ENCODE measurements at regions not wholly inside any gene's neighbourhood (a gene's known extent, or its start where the extent isn't known, plus 50 kb on each side); places are given as distances from the start of the nearest gene placed in this dataset.

DNA sequence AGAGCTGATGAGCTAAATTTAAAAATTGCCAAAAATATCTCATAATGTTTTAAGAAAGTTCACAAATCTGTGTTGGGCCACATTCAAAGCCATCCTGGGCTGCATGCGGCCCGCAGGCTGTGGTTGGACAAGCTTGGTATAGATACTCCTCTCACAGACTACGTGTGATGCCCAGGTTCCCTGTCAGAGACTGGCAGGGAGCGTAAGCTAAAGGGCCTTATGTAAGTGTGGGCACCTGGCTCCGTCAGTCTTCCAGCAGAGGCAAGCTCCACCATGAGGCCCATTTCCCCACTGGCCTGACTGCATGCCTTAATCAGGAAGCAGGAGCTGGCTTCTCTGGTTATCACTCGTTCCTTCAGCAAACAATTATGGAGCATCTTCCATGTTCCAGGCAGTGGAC, 200.2 kb downstream of the FOXO1 start:
- Histone ChIP-seq H3K36me3 (ENCODE audit: insufficient read depth, low read length) (no peaks in the 10 kb centered on the region), H3K27ac (ENCODE audit: low read depth in 1 of 2, low read length in 2 of 2) (no peak overlapping the region), H3K4me3 (ENCODE audit: low read length) (no peak overlapping the region), H3K9me3 (ENCODE audit: control insufficient read depth in 1 of 2, insufficient read depth in 1 of 2, low read length in 2 of 2) (no peaks in the 10 kb centered on the region), H3K4me1 (ENCODE audit: insufficient read depth, low read length) (no peaks in the 10 kb centered on the region), H3K27me3 (ENCODE audit: control insufficient read depth in 1 of 2, insufficient read depth in 2 of 2, low read length in 2 of 2) (no peaks in the 10 kb centered on the region)
- POLR2A ChIA-PET: no interaction called here
- TF ChIP-seq CTCF (IDR thresholded peaks at IDR 0.05): no peak
- DNase-seq: no peak
- CTCF ChIA-PET: interaction anchor here (0.6 to 1.5 kb wide), 2 partner anchors 8 to 648 kb away, joined by 3 to 5 read pairs; no protein-coding TSS in a partner anchor
- no peak overlapping the region for H3K4me3 Mint-ChIP-seq
- no peaks in the 10 kb centered on the region for H3K27me3 Mint-ChIP-seq
- H3K36me3 Mint-ChIP-seq (ENCODE audit: low read depth): no peaks in the 10 kb centered on the region
- no peaks in the 10 kb centered on the region for H3K9me3 Mint-ChIP-seq
- H3K4me1 Mint-ChIP-seq (ENCODE audit: low read depth): peaks cover 5% of the 10 kb centered on the region
- no peak overlapping the region for H3K27ac Mint-ChIP-seq
- intact Hi-C loops (cut with DNase I, micrococcal nuclease): no loop called here
- no peak for ATAC-seq (ENCODE audit: poor library complexity)

DNA sequence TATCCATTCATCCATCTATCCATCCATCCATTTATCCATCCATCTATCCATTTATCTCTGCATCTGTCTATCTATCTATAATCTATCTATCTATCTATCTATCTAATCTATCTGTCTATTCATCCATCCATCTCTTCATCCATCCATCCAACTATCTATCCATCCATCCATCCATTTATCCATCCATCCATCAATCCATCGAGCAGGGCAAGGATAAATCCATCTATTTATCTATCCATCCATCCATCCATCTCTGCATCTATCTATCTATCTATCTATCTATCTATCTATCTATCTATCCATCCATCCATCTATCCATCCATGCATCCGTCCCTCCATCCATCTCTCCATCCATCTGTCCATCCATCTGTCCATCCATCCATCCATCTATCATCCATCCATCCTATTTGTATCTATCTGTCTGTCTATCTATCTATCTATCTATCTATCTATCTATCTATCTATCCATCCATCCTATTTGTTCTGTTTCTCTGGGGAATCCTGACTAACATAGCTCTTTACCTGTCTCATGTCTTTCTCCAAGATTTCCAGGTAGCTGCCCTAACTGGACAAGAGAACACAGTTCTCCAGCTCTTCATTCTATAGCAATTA, 198.1 kb downstream of the FOXO1 start:
- H3K36me3 ChIP-seq (ENCODE audit: insufficient read depth, low read length): no peaks in the 10 kb centered on the region
- no peak overlapping the region for H3K4me3 ChIP-seq (ENCODE audit: low read length)
- H3K27me3 ChIP-seq (ENCODE audit: control insufficient read depth in 1 of 2, insufficient read depth in 2 of 2, low read length in 2 of 2): no peaks in the 10 kb centered on the region
- H3K9me3 Mint-ChIP-seq: no peaks in the 10 kb centered on the region
- H3K36me3 Mint-ChIP-seq (ENCODE audit: low read depth): no peaks in the 10 kb centered on the region
- H3K4me1 Mint-ChIP-seq (ENCODE audit: low read depth): peaks cover 5% of the 10 kb centered on the region
- no peak overlapping the region for H3K27ac ChIP-seq (ENCODE audit: low read depth in 1 of 2, low read length in 2 of 2)
- ChIA-PET POLR2A (interaction anchor here (0.9 kb wide), 1 partner anchor 15 kb away, joined by 3 read pairs; no protein-coding TSS in a partner anchor), CTCF (no interaction called here)
- peaks cover 2% of the 10 kb centered on the region for H3K4me1 ChIP-seq (ENCODE audit: insufficient read depth, low read length)
- H3K9me3 ChIP-seq (ENCODE audit: control insufficient read depth in 1 of 2, insufficient read depth in 1 of 2, low read length in 2 of 2): no peaks in the 10 kb centered on the region
- intact Hi-C loops (cut with DNase I, micrococcal nuclease): no loop called here
- no peak for ATAC-seq (ENCODE audit: poor library complexity)
- no peak for TF ChIP-seq CTCF (IDR thresholded peaks at IDR 0.05)
- no peak overlapping the region for H3K27ac Mint-ChIP-seq
- DNase-seq: no peak
- no peaks in the 10 kb centered on the region for H3K27me3 Mint-ChIP-seq
- H3K4me3 Mint-ChIP-seq: no peak overlapping the region

DNA sequence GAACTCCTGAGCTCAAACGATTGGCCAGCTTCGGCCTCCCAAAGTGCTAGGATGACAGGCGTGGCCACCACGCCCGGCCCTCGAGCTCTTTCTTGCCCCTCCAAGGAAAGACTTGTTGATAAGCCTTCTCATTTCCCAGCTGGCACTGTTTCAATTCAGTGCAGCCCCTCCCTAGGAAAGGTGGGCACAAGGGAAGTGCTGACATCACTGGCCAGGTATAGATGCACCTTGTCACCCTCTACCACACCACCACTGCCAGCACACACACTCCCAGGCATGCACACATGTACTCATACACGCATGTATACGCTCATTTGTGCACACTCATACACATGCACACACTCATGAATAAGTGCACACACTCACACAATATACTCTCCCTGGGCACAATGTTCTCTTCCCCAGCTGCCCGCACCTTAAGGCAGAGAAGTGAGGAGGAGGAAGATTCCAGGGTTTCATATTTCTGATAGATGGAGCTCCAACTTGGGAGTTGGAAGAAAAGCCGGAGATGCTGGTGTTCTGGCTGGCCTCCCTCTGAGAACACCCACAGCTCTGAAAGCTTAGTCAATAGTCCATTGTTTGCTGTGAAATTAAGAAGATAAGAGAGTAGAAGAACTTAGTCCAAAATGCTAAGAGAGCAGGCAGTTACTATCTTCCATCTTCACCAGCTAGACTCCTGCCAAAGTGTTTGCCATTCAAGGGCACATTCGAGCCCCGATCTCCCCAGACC, 196.7 kb downstream of the FOXO1 start:
- no peak overlapping the region for H3K4me3 ChIP-seq (ENCODE audit: low read length)
- ChIA-PET POLR2A (interaction anchor here (0.9 to 1.1 kb wide), 3 partner anchors 15 to 316 kb away, joined by 3 read pairs; no protein-coding TSS in a partner anchor), CTCF (no interaction called here)
- no peak overlapping the region for H3K27ac ChIP-seq (ENCODE audit: low read depth in 1 of 2, low read length in 2 of 2)
- intact Hi-C loops (cut with DNase I, micrococcal nuclease): loop anchor here in 1 of 2 experiments (10.0 kb wide), 1 partner anchor 695 kb away; no protein-coding TSS in a partner anchor
- TF ChIP-seq CTCF (IDR thresholded peaks at IDR 0.05): no peak
- Mint-ChIP-seq H3K9me3 (no peaks in the 10 kb centered on the region), H3K27me3 (no peaks in the 10 kb centered on the region), H3K4me3 (no peak overlapping the region), H3K27ac (no peak overlapping the region), H3K36me3 (ENCODE audit: low read depth) (no peaks in the 10 kb centered on the region), H3K4me1 (ENCODE audit: low read depth) (peaks cover 17% of the 10 kb centered on the region)
- DNase-seq: peak in 1 of 14 experiments; percentile 0
- H3K4me1 ChIP-seq (ENCODE audit: insufficient read depth, low read length): peaks cover 2% of the 10 kb centered on the region
- ATAC-seq (ENCODE audit: poor library complexity): no peak
- H3K36me3 ChIP-seq (ENCODE audit: insufficient read depth, low read length): no peaks in the 10 kb centered on the region
- no peaks in the 10 kb centered on the region for H3K9me3 ChIP-seq (ENCODE audit: control insufficient read depth in 1 of 2, insufficient read depth in 1 of 2, low read length in 2 of 2)
- H3K27me3 ChIP-seq (ENCODE audit: control insufficient read depth in 1 of 2, insufficient read depth in 2 of 2, low read length in 2 of 2): no peaks in the 10 kb centered on the region
